Activated CD4-positive, alpha-beta T cell treated with anti-CD3 and anti-CD28 coated beads, Interleukin-2, amount 50 U/mL, for 4 hours (primary cell): ENCODE measurements at regions not wholly inside any gene's neighbourhood (a gene's known extent, or its start where the extent isn't known, plus 50 kb on each side); places are given as distances from the start of the nearest gene placed in this dataset.

Experiments used
- DNase-seq, 2 experiments: peaks; one replicate each; pipeline ENCODE4 v3.0.0-alpha.2; 2020

DNA sequence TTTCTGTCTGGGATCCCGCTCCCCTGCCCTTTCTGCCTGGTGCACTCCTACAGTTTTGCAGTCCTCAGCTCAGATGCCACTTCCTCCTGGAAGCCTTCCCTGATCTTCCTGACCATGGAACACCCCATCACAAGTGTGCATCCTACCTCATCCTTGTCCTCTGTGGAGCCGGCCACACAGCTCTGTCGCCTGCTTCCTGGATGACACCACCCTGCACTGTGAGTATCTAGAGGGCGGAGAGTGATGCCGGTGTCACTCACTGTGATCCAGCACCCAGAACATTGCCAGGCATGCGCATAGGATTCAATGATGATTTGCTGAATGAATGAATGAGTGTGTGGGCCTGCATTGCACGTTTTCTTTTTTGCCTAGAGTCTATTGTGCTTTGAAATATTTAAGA is 529.9 kb downstream of the TCERG1L start:
- DNase-seq, result no peak

DNA sequence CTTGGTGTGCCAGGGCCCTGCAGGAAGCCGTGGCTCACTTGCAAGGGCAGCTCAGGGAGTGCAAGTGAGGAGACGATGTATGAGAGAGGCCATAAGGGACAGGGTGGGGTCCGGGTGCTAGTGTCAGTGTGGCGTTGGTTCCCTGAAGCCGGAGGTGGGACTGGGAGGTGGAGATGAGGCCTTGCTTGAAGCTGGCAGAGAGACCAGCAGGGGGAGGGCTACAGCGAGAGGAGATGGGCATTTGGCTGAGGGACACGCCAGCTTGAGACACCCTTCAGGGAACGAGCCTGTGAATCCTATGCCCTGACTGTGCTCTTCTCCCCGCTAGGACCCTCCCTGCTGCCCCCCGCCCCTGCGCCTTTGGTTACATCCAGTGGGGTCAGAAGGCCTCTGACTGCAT is 529.1 kb downstream of the TCERG1L start:
- no peak for DNase-seq

DNA sequence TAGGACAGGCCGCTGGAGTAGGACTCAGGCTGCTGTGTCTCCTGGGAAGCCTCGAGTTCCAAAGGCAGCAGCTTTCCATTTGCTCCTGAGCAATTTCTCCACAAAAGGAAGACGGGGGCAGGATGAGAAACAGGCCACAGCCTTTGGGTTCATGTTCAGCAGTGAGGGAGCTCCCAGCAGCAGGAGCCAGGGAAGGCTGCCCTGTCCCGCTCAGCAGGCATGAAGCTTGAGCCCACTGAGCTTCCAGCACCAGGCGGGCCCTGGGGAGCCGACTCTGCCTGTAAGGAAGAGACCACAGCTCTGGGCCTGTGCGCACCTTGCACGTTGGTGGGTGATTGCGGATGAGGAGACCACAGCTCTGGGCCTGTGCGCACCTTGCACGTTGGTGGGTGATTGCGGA is 527.2 kb downstream of the TCERG1L start:
- no peak for DNase-seq

DNA sequence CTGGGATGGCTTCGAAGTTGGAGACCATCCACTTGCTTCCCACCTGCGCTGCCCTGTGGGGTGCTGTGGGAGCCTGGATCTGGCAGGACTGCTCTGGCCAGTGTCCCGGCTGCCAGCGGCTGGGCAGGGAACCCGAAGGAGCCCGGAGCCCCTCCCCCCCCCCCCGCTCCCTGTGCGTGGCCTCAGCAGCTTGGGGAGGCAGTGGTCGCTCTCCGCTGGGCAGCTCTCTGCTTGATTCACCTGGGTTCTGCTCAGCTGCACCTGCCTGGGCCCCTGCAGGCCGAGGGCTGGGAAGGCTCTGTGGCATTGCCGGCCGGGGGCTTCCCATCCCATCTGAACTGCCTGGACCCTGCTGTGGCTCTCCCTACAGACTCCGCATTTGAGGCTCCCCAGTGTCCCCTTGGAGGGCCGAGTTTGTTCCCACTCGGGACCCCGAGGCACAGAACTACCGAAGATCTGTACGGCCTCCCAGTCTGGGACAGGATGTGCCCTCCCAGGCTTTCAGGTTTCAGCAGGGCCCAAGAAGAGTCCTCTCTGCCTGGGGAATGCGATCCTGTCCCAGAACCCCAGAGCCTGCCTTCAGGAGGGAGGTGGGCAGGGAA is 525.1 kb downstream of the TCERG1L start:
- DNase-seq, result no peak

DNA sequence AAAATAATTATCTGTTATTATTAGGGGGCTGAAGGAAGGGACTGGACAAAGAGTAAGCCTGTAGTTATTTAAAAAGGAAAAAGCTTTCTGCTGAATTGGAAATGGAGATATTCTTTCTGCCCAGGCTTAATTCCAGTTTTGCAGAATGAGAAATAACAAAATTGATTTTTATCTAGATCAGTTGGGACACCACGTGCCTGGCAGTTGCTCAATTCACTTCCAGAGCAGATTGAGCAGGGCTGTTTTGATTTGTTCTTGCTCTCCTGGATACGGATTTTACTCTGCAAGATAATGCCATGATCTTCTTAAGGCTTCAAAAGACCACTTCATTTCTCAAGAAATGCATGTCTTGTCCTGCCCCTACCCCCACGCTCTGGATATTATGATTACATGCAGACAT is 524.3 kb downstream of the TCERG1L start:
- DNase-seq, result no peak

DNA sequence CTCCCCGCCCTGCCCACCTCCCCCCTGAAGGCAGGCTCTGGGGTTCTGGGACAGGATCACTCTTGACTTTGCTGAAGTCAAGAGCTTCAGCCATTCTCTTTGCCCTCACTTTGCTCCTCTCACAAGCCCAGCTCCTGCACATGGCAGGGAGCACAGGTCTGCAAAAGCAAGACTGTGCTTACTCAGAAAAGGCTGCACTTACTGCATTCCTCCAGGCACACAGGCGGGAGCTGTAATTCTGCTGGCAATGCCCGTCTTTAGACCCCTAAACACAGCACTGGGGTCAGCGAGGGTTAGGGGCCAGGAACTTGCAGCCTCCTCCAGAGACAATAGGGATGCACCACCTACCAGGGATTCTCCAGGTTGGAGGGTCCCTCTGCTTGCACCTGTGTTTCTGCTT is 523.7 kb downstream of the TCERG1L start:
- DNase-seq, result no peak

DNA sequence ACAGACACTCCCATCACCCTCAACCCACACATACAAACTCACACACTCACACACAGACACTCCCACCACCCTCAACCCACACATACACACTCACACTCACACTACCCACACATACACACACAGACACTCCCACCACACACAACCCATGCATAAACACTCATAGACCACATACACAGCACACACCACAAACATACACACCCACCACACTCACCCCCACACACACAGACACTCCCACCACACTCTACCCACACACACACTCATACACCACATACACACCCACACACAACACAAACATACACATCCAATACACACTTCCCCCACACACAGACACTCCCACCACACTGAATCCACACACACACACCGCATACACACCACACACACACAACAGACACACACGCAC is 521.2 kb downstream of the TCERG1L start:
- DNase-seq, result no peak

DNA sequence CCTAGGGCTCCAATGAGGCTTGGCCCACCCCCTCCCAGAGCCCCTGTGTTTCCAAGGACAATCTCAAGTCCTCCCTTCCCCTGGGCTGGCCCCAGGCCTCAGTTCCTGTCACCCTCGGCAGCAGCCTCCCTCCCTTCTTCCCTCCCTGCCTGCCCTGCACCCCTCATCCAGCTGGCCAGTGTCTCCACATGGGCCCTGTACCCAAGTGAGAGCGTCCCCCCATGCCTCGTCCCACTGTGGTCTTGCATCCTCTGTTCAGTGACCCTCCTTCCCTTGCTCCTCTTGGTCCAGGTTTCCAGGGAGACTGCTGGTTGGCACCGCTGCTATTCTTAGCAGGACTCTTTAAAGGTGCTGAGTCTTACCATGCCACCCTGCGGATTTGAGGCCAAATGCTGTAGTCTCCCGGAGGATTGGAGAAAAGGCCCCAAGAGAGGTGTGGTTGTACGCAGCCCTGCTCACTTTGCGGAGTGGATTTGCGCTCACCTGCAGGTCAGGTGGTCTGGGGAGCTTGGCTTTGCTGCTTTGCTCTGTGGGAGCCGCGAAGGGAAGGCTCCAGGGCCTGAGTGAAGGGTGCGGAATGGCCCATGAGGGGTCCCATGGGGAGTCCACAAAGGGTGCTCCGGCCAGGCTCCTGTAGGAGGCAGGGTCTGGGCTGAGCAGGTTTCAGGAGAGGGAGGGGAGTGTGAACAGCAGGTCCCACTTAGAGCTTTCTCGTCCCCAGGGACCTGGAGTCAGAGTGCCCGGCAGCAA is 519.2 kb downstream of the TCERG1L start:
- no peak for DNase-seq

DNA sequence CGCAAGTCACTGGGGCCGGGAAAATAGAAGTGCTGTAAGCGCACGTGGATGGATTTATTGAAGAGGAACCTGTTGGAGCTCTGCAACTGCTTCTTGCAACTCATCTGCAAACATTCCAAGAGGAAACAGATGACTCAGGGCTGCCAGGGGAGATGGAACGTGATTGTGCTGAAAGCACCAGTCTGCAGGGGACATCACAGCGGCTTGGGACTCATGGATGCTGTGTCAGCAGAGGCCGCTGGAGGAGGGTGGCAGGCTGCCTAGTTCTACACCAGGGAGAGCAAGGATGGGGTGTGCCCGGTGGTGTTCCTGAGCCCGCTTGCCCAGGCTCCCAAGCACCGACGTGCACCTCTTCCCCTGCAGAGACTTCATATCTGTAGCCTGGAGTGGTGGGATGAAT is 515.7 kb downstream of the TCERG1L start:
- no peak for DNase-seq

DNA sequence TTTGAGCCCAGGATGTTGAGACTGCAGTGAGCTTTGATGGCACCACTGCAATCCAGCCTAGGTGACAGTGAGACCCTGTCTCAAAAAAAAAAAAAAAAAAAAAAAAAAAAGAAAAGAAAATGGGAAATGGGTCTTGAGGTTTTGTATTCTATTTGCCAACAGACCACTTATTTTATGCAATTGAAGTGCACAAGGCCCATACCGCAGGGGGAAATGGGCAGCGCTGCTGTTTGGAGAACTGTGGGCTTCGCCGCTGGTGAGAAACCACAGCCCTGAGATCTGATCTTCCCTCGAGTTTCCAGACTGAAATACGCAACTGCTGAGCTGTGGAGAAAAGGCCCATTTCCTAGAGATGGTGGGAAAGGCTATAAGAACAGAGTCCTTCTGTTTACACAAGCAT is 512.0 kb downstream of the TCERG1L start:
- no peak for DNase-seq

DNA sequence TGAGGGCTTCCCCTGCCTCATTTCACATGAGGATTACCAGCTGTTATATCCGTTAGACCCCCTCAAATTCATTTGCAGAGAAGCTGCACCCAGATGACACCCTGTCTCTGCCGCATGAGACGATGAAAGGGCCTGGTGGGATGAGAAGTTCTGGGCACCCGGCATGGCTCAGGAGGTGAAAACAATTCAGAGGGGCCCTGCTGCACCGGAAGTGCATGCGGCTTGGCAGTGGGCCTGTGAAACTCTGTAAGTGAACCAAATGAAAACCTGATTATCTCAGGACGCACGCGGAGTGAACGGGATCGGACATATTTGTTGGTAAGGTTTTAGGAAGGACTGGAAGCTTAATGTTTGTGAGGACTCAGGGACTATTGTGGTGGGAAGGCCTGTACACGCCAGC is 511.2 kb downstream of the TCERG1L start:
- no peak for DNase-seq

DNA sequence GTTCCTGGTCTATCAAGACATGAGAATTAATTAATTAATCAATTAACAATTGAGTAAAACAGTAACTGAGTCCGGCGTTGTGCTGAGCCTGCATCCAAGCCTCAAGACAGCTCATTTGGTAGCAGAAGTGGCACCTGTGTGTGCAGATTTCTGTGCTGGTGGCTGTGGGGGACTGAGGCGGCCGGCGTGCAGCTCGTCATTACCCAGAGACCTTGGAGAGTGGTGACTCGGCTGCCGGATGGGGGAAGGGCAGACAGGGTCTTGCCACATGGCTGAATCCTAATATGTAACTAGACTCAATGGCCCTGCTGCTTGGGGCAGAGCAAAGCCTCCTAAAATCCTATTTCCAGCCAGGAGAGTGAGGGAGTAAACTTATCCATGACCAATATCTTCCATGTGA is 510.2 kb downstream of the TCERG1L start:
- no peak for DNase-seq

DNA sequence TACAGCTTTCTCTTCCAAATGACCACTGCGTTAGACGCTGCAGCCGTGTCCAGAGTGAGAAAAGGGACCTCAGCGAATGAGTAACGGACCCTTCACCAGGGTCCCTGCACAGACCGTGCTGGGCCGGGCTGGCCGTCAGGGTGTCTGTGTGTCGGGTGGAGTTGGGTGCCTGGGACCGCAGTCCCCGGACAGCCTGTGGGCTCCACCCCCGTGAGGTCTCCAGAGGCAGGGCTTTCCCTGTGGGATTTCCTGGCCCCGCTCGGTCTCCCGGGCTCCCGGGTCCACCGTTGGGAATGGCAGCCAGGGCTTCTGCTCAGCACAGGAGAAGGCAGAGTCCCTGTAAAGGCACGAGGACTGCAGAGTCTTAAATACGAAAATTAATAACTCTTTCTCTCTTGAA is 509.7 kb downstream of the TCERG1L start:
- no peak for DNase-seq

DNA sequence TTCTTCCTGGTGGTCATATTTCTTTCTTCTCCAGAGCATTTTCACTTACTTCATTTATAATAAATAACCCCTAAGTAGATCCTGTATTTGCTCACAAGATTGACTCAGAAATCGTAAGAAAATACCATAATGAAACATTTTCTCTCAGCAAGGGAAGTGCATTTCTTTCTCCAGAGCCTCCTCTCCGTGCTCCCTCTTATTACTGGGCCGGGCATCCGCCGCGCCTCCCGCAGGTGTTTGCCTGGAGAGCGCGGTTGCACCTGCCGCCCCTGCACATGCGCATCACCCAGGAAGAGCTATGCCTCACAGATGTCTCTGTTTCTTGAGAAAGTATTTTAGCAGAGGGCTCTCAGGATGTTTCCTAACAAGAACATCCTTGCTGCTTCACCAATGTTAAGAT is 509.2 kb downstream of the TCERG1L start:
- no peak for DNase-seq

DNA sequence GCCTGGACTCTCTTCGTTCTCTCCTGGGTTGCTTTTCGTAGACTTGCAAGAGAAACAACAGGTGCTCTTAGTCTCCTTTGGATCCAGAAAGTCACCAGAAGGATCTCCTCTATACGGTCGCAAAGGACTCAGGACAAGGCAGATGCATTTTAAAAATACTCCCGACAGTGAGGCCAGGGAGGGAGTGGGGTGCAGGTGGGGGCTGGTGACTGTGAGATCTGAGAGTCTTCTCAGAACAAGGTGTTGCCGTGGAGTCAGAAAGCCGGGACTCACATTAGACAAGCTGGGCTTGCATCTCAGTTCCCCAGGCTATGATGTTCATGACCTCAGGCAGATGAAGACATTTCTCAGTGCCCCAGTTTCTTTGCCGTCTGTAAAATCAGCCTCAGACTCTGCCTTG is 507.2 kb downstream of the TCERG1L start:
- no peak for DNase-seq

DNA sequence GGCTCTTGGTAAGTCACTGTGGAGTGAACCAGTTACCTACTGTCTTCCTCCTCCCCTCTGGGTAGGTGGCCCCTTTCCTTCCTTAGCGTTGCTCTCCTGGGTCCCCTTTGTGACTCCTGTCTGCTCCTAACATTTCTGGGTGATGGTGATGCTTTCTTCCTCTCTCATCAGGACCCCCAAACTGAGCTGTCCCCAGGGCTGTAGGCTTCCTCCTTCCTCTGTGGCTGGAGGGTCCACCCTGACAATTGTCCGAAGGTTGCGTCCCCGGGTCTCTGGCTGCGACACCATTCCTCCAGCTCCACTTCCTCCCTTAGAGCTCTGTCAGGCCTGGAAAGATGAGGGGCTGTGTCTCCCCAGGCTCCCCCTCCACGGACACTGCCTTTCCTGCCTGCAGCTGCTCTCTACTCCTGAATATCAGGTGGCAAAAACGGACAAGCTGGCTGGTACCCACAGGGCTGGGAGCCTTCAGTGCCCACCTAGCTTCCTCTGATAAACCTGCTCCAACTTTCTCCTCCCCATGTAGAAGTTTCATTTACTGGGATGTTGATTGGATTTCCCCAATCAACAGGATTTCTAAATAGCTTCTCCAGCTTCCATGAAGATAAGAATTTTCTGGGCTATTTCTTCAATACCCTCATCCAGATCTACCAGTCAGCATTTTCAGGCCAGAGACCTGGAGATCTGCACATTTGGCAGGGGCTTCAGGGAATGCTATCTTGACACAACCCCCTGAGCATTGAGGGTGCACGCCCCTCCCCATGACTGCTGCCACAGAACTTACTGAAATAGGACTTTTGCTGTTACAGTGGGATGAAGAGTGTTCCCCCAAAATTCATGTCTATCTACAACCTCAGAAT is 506.5 kb downstream of the TCERG1L start:
- no peak for DNase-seq

DNA sequence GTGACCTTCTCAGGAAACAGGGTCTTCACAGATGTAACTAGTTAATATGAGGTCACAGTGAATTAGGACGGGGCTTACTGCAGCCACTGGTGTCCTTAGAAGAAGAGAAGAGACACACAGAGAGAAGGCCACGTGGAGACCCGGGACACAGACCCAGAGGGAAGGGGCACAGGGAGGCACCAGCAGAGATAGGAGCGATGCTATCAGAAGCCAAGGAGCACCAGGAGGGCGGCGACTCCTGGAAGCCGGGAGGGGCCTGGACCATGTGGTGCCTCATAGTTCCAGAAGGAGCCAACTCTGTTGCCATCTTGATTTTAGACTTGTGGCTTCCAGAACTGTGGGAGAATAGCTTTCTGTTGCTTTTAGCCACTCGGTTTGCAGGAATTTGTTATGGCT is 505.9 kb downstream of the TCERG1L start:
- DNase-seq, result no peak

DNA sequence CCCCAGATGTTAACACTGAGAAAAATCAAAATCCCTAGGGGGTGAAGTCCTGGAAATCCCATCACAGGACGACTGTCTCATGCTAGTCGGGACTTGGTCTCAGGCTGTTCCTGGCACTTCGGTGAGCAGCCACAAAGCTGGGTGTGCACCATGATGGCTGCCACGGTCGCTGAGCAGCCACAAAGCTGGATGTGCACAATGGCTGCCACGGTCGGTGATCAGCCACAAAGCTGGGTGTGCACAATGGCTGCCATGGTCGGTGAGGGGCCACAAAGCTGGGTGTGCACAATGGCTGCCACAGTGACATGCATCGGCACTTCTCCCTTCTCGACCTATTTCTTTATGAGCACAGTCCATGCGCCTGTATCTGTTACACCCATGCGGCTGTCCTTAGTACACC is 505.1 kb downstream of the TCERG1L start:
- DNase-seq, result no peak

DNA sequence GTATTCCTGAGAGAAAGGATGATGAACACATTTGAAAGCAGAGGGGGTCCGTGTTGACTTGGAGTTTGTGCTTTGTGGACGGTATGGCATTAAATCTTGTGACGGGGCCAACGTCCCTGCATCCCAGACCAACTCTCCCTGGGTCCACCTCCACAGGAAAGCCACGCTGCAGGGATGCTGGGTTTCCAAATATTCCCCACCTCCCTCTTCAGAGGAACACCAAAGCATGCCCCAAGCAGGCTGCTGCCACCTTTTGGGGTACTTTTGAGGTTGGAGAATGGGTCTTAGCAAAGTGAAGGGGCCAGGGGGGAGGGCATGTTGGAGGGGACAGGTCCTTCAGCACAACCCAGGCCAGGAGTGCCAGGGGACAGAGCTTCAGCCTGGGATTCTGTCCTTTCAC is 504.4 kb downstream of the TCERG1L start:
- no peak for DNase-seq

DNA sequence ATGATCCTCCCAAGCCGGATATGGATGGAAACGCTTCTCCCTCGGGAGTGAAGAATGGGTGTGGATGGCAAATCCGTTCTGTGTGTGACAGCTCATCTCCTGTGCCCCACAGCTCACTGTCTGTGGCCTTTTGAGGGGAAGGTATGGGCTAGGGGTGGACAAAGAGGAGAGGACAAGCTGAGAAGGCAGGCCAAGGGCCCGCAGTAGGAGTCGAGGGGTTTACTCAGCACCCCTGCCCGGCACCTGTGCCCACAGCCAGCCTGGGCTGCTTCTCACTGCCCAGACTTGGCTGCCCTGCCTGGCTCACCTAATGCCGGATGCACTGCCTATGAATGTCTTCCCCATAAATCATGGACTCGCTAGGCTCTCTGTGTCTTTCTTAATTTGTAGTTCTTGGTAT is 503.8 kb downstream of the TCERG1L start:
- DNase-seq, result no peak

DNA sequence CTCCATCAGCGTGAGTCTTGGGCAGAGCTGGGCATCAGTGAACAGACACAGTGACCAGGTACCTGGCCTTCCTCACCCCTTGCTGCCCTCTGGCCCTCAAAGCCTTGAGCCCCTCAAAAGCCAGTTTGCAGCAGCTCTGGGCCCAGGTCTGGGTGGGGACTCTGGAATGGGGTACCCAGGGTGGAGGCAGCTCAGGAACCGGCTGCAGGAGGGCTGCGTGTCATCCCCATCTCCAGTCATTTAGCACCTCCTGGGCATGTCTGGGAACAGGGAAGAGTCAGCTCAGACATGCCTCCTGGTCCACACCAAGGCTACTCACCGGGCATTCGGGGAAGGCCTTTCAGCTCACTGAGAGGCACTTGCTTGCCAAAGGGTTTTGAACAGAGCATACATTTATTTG is 503.3 kb downstream of the TCERG1L start:
- DNase-seq, result no peak

DNA sequence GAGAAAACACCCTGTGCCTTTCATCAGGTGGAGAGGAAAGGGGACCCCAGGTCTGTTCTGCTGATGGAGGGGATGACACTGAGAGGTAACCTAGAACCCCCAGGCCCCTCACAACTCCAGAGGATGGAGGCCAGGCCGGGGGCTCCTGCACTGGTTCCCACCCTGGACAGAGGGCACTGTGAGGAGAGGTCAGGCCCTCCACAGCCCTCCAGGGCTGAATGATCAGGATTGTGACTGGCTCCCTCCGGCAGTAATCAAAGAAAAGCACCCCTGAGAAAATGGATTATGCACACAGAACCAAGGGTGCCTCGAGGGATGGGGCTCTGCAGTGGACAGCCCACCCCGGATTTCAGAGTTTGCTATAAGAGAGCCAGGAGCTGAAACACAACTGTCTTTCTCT is 502.8 kb downstream of the TCERG1L start:
- DNase-seq, result no peak

DNA sequence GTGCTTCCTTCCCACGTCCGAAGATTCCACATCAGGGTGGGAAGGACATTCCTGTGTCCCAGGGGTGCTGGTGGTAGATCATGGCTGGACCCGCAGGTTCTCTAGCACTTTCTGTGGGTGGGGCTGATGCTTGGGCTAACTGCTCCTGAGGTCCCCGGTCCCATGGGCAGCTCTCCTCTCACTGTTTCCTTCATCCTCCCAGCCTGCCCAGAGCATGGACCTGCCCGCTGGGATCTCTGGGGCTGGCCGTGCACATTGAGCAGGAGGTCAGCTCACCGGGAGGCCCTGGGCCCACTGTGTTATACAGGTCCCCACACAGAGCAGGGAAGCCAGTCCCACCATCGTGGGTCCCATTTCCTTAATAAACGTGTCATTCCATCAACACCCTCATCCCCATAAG is 502.3 kb downstream of the TCERG1L start:
- DNase-seq, result no peak
